H1 (cell line): ENCODE measurements at regions not wholly inside any gene's neighbourhood (a gene's known extent, or its start where the extent isn't known, plus 50 kb on each side); places are given as distances from the start of the nearest gene placed in this dataset.

ENCODE experiments used
- BRCA1 ChIP-seq: IDR thresholded peaks from 2 replicates; pipeline ENCODE4 v1.6.1; 2012; ENCODE audit warnings: low read depth, low read length, improper control_type of control experiment
- CHD1 ChIP-seq: IDR thresholded peaks from 2 replicates; pipeline ENCODE4 v1.6.1; 2012; ENCODE audit warnings: low read depth, low read length, improper control_type of control experiment
- CHD7 ChIP-seq: fragments of 300-600 bp; sonication (generic); IDR thresholded peaks from 2 replicates; pipeline ENCODE4 v1.7.1; 2012; ENCODE audit warnings: low read length, moderate library complexity, mild to moderate bottlenecking, inconsistent platforms; ENCODE audit not compliant: insufficient replicate concordance
- HDAC2 ChIP-seq, 2 experiments: fragments of 300-600 bp in 1 of 2; sonication (generic) in 1 of 2; IDR thresholded peaks; 2 replicates each; pipeline ENCODE4 v1.6.1; 2011 to 2012; ENCODE audit warnings: low read depth in 2 of 2, low read length in 2 of 2, mild to moderate bottlenecking in 2 of 2, moderate library complexity in 2 of 2, borderline replicate concordance in 1 of 2, inconsistent platforms in 1 of 2
- NRF1 ChIP-seq: IDR thresholded peaks from 2 replicates; pipeline ENCODE4 v1.6.1; 2011; ENCODE audit warnings: mild to moderate bottlenecking, low read depth, low read length, improper control_type of control experiment
- SAP30 ChIP-seq: fragments of 300-600 bp; sonication (generic); IDR thresholded peaks from 2 replicates; pipeline ENCODE4 v1.7.1; 2012; ENCODE audit warnings: low read length, moderate library complexity, mild to moderate bottlenecking, inconsistent platforms; ENCODE audit not compliant: insufficient read depth, insufficient replicate concordance
- SIX5 ChIP-seq: IDR thresholded peaks from 2 replicates; pipeline ENCODE4 v1.6.1; 2011; ENCODE audit warnings: mild to moderate bottlenecking, low read depth, low read length
- SP4 ChIP-seq: IDR thresholded peaks from 2 replicates; pipeline ENCODE4 v1.6.1; 2012; ENCODE audit warnings: low read length, inconsistent platforms
- YY1 ChIP-seq: IDR thresholded peaks from 2 replicates; pipeline ENCODE4 v1.6.1; 2011; ENCODE audit warnings: low read depth, mild to moderate bottlenecking, low read length

- TF ChIP-seq CHD7, result no peak
- TF ChIP-seq BRCA1, result no peak
- TF ChIP-seq HDAC2 (IDR thresholded peaks at IDR 0.05; ENCODE audit: borderline replicate concordance in 1 of 2, low read depth in 2 of 2, low read length in 2 of 2), result no peak
- TF ChIP-seq CHD1, result no peak
- no peak for TF ChIP-seq SAP30
- no peak for TF ChIP-seq NRF1
- no peak for TF ChIP-seq SP4
- no peak for TF ChIP-seq YY1
- TF ChIP-seq SIX5, result no peak
Observed at GRCh38 chr4:182973511-182973911, 56.3 kb upstream of the DCTD start (continued).
